Endothelial cell (in vitro differentiated cells): ENCODE measurements at regions not wholly inside any gene's neighbourhood (a gene's known extent, or its start where the extent isn't known, plus 50 kb on each side); places are given as distances from the start of the nearest gene placed in this dataset.

Experiments
- DNase-seq: peaks from one replicate; pipeline ENCODE4 v3.0.0; 2021; ENCODE audit warnings: low spot score
- H3K27ac Mint-ChIP-seq: one replicate; pipeline ENCODE4 v1.8.0; 2021; ENCODE audit warnings: mixed read lengths, inconsistent platforms; ENCODE audit not compliant: unreplicated experiment
- H3K27me3 Mint-ChIP-seq: one replicate; pipeline ENCODE4 v1.8.0; 2021; ENCODE audit warnings: mild to moderate bottlenecking, moderate library complexity, mixed read lengths, inconsistent platforms; ENCODE audit not compliant: unreplicated experiment
- H3K36me3 Mint-ChIP-seq: one replicate; pipeline ENCODE4 v1.8.0; 2021; ENCODE audit warnings: mild to moderate bottlenecking, low read depth, mixed read lengths, inconsistent platforms; ENCODE audit not compliant: unreplicated experiment
- H3K4me1 Mint-ChIP-seq: one replicate; pipeline ENCODE4 v1.8.0; 2021; ENCODE audit warnings: mild to moderate bottlenecking, mixed read lengths, inconsistent platforms; ENCODE audit not compliant: unreplicated experiment
- H3K4me3 Mint-ChIP-seq: one replicate; pipeline ENCODE4 v1.8.0; 2021; ENCODE audit warnings: mild to moderate bottlenecking, mixed read lengths, inconsistent platforms; ENCODE audit not compliant: unreplicated experiment
- H3K9me3 Mint-ChIP-seq: one replicate; pipeline ENCODE4 v1.8.0; 2021; ENCODE audit warnings: mixed read lengths, inconsistent platforms; ENCODE audit not compliant: unreplicated experiment
- TF ChIP-seq, protein P1 (sequence below): fragments of 200-600 bp; sonication (generic); IDR thresholded peaks from one replicate; pipeline ENCODE4 v1.5.0; 2021; ENCODE audit warnings: antibody characterized with exemption; ENCODE audit not compliant: unreplicated experiment

- Mint-ChIP-seq H3K36me3 (no peaks in the 10 kb centered on the region), H3K4me3 (no peak overlapping the region), H3K9me3 (peaks cover 13% of the 10 kb centered on the region), H3K27me3 (peaks cover 2% of the 10 kb centered on the region), H3K4me1 (no peaks in the 10 kb centered on the region), H3K27ac (no peak overlapping the region)
- no peak for DNase-seq
- TF ChIP-seq, protein P1, sequence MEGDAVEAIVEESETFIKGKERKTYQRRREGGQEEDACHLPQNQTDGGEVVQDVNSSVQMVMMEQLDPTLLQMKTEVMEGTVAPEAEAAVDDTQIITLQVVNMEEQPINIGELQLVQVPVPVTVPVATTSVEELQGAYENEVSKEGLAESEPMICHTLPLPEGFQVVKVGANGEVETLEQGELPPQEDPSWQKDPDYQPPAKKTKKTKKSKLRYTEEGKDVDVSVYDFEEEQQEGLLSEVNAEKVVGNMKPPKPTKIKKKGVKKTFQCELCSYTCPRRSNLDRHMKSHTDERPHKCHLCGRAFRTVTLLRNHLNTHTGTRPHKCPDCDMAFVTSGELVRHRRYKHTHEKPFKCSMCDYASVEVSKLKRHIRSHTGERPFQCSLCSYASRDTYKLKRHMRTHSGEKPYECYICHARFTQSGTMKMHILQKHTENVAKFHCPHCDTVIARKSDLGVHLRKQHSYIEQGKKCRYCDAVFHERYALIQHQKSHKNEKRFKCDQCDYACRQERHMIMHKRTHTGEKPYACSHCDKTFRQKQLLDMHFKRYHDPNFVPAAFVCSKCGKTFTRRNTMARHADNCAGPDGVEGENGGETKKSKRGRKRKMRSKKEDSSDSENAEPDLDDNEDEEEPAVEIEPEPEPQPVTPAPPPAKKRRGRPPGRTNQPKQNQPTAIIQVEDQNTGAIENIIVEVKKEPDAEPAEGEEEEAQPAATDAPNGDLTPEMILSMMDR = no peak
Observed at GRCh38 chr14:82390586-82390985, 856.9 kb upstream of the SEL1L start.

GRCh38 chr14:82394916-82395315 is 861.3 kb upstream of the SEL1L start:
- TF ChIP-seq, protein P1 = no peak
- no peak overlapping the region for H3K27ac Mint-ChIP-seq
- no peak for DNase-seq
- H3K27me3 Mint-ChIP-seq = no peaks in the 10 kb centered on the region
- no peak overlapping the region for H3K4me3 Mint-ChIP-seq
- H3K9me3 Mint-ChIP-seq = peaks cover 10% of the 10 kb centered on the region
- H3K4me1 Mint-ChIP-seq = no peaks in the 10 kb centered on the region
- H3K36me3 Mint-ChIP-seq = no peaks in the 10 kb centered on the region

DNA sequence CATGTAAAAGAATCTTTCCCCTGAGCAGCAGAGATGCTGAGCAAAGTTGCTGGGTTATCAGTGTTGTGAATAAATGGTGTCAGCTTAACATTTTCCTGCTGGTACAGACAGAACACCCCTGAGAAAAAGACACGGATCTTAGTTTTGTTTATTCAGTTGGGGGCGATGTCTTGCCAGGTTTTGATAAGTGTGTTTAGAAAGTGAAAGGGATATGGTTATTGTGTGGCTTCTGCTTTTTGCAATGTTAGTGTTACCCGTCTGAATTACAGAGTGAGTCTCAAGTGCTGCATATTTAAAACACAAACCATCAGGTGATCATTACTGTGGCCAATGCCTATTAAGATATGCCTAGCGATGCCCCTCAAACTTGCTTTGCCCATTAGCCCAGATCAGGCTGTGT is 864.6 kb upstream of the SEL1L start:
- Mint-ChIP-seq H3K4me3 (no peak overlapping the region), H3K4me1 (no peaks in the 10 kb centered on the region), H3K27ac (no peak overlapping the region), H3K36me3 (no peaks in the 10 kb centered on the region), H3K9me3 (peaks cover 14% of the 10 kb centered on the region), H3K27me3 (peaks cover 2% of the 10 kb centered on the region)
- no peak for DNase-seq
- TF ChIP-seq, protein P1 = no peak

GRCh38 chr14:82403987-82404386 is 870.3 kb upstream of the SEL1L start:
- H3K4me1 Mint-ChIP-seq = no peaks in the 10 kb centered on the region
- peaks cover 2% of the 10 kb centered on the region for H3K27me3 Mint-ChIP-seq
- no peak overlapping the region for H3K27ac Mint-ChIP-seq
- H3K36me3 Mint-ChIP-seq = no peaks in the 10 kb centered on the region
- TF ChIP-seq, protein P1 = no peak
- no peak for DNase-seq
- no peak overlapping the region for H3K4me3 Mint-ChIP-seq
- H3K9me3 Mint-ChIP-seq = peaks cover 5% of the 10 kb centered on the region

DNA sequence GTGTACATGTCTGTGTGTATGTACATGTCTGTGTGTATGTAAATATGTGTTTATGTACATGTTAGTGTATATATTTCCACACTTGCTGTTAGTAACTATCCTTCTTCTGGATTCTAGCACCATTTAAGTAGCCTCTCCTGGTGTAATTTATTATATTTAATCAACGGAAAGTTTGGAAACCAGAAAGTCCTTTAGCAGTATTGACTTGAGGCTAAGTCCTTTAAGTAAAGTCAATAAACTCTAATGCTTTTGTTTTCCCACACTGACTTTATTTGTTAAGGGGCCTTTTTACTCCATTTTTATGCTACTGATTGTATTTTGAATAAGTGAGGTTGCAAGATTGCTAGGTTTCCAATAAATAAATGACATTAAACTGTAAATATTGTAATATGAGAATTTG is 876.4 kb upstream of the SEL1L start:
- peaks cover 12% of the 10 kb centered on the region for H3K9me3 Mint-ChIP-seq
- H3K36me3 Mint-ChIP-seq = peaks cover 4% of the 10 kb centered on the region
- no peaks in the 10 kb centered on the region for H3K27me3 Mint-ChIP-seq
- no peak overlapping the region for H3K27ac Mint-ChIP-seq
- TF ChIP-seq, protein P1 = no peak
- no peak overlapping the region for H3K4me3 Mint-ChIP-seq
- no peak for DNase-seq
- H3K4me1 Mint-ChIP-seq = no peaks in the 10 kb centered on the region
